ENCODE measurements at regions not wholly inside any gene's neighbourhood (a gene's known extent, or its start where the extent isn't known, plus 50 kb on each side); places are given as distances from the start of the nearest gene placed in this dataset.

- Histone ChIP-seq H4K8ac (replicated peaks; ENCODE audit: insufficient read length, low read depth, low read length) (no peak overlapping the region), H2AK5ac (ENCODE audit: insufficient read length, low read length) (no peak overlapping the region), H3K9ac (ENCODE audit: extremely low read depth, insufficient read length, low read length) (no peak overlapping the region), H3K14ac (ENCODE audit: insufficient read depth, low read length) (no peak overlapping the region), H2BK15ac (ENCODE audit: low read depth, low read length) (no peak overlapping the region), H2BK5ac (ENCODE audit: insufficient read length, low read length) (no peak overlapping the region), H2BK20ac (ENCODE audit: low read depth, low read length, poor library complexity, severe bottlenecking) (no peak overlapping the region), H3K56ac (ENCODE audit: insufficient read length, low read depth, low read length) (no peak overlapping the region), H4K20me1 (ENCODE audit: control insufficient read depth, insufficient read depth, insufficient read length) (no peaks in the 10 kb centered on the region), H3K18ac (ENCODE audit: insufficient read length, low read depth, low read length) (no peak overlapping the region), H2BK12ac (ENCODE audit: insufficient read length, low read depth, low read length) (no peak overlapping the region), H3K4me1 (ENCODE audit: insufficient read depth, low read length) (no peaks in the 10 kb centered on the region), H3K4me2 (ENCODE audit: insufficient read depth, insufficient read length, low read length) (no peak overlapping the region), H3K23me2 (ENCODE audit: insufficient read length, low read depth, low read length, poor library complexity, severe bottlenecking) (no peaks in the 10 kb centered on the region), H3K4ac (ENCODE audit: low read depth, low read length) (no peak overlapping the region), H3K23ac (ENCODE audit: insufficient read length, low read depth, low read length) (no peak overlapping the region), H2AFZ (ENCODE audit: low read length) (no peak overlapping the region), H3K9me3 (ENCODE audit: control insufficient read depth, low read depth, low read length) (no peaks in the 10 kb centered on the region), H3K27me3 (ENCODE audit: insufficient read depth, low read length) (no peaks in the 10 kb centered on the region), H3T11ph (ENCODE audit: low read length) (no peak overlapping the region), H4K91ac (ENCODE audit: insufficient read length, low read depth, low read length) (no peak overlapping the region), H3K27ac (ENCODE audit: insufficient read length, low read depth, low read length) (no peak overlapping the region), H2BK120ac (ENCODE audit: low read depth, low read length, poor library complexity, severe bottlenecking) (no peak overlapping the region), H3K79me2 (ENCODE audit: insufficient read depth, low read length) (no peaks in the 10 kb centered on the region), H4K5ac (ENCODE audit: insufficient read length, low read depth, low read length) (no peak overlapping the region), H3K79me1 (ENCODE audit: insufficient read depth, low read depth, low read length, poor library complexity, severe bottlenecking) (no peaks in the 10 kb centered on the region)
- Mint-ChIP-seq H3K4me1 (no peaks in the 10 kb centered on the region), H3K27me3 (ENCODE audit: low read depth) (no peaks in the 10 kb centered on the region), H3K36me3 (ENCODE audit: insufficient read depth in 1 of 3, low read depth in 3 of 3) (no peaks in the 10 kb centered on the region), H3K27ac (no peak overlapping the region), H3K4me3 (no peak overlapping the region), H3K9me3 (peaks cover 0 to 3% of the 10 kb centered on the region in 2 experiments; a peak in 1 of 5 replicates)
- TF ChIP-seq, protein P1, sequence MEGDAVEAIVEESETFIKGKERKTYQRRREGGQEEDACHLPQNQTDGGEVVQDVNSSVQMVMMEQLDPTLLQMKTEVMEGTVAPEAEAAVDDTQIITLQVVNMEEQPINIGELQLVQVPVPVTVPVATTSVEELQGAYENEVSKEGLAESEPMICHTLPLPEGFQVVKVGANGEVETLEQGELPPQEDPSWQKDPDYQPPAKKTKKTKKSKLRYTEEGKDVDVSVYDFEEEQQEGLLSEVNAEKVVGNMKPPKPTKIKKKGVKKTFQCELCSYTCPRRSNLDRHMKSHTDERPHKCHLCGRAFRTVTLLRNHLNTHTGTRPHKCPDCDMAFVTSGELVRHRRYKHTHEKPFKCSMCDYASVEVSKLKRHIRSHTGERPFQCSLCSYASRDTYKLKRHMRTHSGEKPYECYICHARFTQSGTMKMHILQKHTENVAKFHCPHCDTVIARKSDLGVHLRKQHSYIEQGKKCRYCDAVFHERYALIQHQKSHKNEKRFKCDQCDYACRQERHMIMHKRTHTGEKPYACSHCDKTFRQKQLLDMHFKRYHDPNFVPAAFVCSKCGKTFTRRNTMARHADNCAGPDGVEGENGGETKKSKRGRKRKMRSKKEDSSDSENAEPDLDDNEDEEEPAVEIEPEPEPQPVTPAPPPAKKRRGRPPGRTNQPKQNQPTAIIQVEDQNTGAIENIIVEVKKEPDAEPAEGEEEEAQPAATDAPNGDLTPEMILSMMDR (conservative IDR thresholded peaks at IDR 0.05): no peak
- DNase-seq: no peak
- WGBS (ENCODE audit: extremely low coverage, insufficient read length, low lambda C conversion rate): no CpG with 5 or more reads among the region's 4 CpGs
These were observed 387.0 kb downstream of the RPS29 start for GRCh38 chr14:49199159-49199558.

All from H9 (cell line).